ENCODE measurements at regions not wholly inside any gene's neighbourhood (a gene's known extent, or its start where the extent isn't known, plus 50 kb on each side); places are given as distances from the start of the nearest gene placed in this dataset.

DNA sequence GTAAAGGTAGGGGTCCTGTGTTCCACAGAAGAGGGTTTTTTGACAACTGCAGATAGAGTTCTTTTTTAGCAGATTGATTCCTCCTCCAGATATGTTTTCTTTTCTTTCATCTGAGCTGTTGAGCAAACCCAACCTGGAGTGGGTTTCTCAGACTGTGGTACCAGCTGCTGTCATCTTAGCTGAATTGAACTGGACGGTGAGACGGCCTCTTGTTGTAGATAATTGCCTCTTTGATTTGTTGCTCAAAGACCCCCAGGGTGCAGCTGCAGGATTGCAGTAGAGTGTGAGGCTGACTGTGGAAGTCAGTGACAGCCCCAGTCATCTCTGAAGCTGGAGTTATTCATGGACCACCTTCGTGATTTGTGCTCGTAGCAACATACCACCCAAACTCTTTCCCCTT lies 317.7 kb downstream of the AACS start:
- TF ChIP-seq EZH2 (IDR thresholded peaks at IDR 0.05; ENCODE audit: insufficient read depth, poor library complexity, severe bottlenecking) (no peak), EZH2phosphoT487 (IDR thresholded peaks at IDR 0.05; ENCODE audit: insufficient read depth, low read depth) (no peak)

All from GM23248 (cell line).